Testis (tissue), 2 donors: ENCODE measurements at regions not wholly inside any gene's neighbourhood (a gene's known extent, or its start where the extent isn't known, plus 50 kb on each side); places are given as distances from the start of the nearest gene placed in this dataset.

Experiments used
- POLR2A ChIP-seq: fragments of 450-650 bp; IDR thresholded peaks from one replicate; pipeline ENCODE4 v1.6.1; 2017; ENCODE audit warnings: antibody characterized with exemption, mild to moderate bottlenecking, moderate library complexity
- TF ChIP-seq, protein P1 (sequence below), 3 experiments: fragments of 450-650 bp in 2 of 3; fragments of 200-600 bp in 1 of 3; sonication (generic) in 1 of 3; IDR thresholded peaks; one replicate each; pipeline ENCODE4 v1.5.1; 2016 to 2019; ENCODE audit warnings: antibody characterized with exemption in 3 of 3, mild to moderate bottlenecking in 2 of 3, moderate library complexity in 1 of 3

GRCh38 chr12:93135286-93136239 is 206.5 kb upstream of the EEA1 start:
- TF ChIP-seq, protein P1, sequence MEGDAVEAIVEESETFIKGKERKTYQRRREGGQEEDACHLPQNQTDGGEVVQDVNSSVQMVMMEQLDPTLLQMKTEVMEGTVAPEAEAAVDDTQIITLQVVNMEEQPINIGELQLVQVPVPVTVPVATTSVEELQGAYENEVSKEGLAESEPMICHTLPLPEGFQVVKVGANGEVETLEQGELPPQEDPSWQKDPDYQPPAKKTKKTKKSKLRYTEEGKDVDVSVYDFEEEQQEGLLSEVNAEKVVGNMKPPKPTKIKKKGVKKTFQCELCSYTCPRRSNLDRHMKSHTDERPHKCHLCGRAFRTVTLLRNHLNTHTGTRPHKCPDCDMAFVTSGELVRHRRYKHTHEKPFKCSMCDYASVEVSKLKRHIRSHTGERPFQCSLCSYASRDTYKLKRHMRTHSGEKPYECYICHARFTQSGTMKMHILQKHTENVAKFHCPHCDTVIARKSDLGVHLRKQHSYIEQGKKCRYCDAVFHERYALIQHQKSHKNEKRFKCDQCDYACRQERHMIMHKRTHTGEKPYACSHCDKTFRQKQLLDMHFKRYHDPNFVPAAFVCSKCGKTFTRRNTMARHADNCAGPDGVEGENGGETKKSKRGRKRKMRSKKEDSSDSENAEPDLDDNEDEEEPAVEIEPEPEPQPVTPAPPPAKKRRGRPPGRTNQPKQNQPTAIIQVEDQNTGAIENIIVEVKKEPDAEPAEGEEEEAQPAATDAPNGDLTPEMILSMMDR (IDR thresholded peaks at IDR 0.05) = no peak
- no peak for TF ChIP-seq POLR2A
